ENCODE measurements at regions not wholly inside any gene's neighbourhood (a gene's known extent, or its start where the extent isn't known, plus 50 kb on each side); places are given as distances from the start of the nearest gene placed in this dataset.

DNA sequence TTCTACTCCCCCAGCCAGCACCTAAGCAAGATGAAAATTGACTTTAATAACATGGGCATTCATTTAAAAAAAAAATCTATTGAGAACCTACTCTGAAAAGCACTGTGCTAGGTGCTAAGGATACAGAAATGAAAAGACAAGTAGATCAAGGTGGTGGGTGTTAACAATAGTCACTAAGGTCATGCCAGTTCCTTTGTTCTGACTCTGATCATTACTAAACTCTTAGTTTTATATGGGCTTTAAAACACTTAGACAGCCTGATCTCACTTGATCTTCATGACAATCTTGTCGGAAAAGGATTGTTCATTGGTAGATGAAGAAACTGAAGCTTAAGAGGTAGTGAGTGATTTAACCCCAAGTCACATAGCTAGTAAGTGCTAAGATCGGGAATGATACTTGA is 285.7 kb upstream of the PRDM1 start:
- no peak for DNase-seq (ENCODE audit: extremely low read depth, low read depth)

DNA sequence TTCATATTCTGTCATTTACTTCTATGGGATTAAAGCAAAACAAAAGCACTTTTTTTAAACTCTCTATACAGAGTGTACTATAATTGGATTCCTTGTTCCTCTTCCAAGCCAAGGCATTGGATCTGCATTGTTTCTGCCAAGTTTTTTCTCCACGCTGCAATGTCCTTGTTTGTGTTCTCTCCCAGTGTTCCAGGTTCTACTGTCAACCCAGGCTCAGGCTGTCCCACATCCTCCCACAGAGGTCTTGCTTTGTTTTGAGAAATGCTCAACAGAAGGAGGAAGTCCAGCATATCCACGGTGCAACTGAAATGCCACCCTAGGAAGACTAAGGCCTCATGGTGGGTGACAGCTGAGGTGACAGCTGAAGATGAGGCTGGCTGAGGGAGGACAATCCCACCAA is 287.1 kb upstream of the PRDM1 start:
- no peak for DNase-seq (ENCODE audit: extremely low read depth, low read depth)

DNA sequence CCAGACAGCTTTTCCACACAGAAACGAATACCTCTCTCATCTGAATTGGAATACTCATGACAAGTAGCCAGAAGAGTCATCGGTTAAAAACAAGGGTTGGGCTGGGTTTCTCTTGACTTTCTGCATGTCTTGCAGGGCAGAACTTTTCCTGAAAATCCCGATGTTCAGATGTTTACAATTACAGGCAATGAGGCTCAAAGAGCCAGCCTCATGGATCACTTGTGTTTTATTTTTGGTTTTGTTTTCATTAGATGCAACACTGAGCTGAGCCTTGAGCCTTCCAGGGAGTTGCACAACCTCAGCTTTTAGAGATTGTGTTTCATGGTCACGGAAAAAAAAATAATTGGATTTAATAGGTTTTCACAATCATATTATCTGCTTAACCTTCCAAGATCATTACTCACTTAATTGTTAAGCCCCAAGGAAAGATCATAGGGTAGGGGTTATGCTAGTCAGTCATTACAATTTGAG is 288.1 kb upstream of the PRDM1 start:
- DNase-seq (ENCODE audit: extremely low read depth, low read depth), result no peak

DNA sequence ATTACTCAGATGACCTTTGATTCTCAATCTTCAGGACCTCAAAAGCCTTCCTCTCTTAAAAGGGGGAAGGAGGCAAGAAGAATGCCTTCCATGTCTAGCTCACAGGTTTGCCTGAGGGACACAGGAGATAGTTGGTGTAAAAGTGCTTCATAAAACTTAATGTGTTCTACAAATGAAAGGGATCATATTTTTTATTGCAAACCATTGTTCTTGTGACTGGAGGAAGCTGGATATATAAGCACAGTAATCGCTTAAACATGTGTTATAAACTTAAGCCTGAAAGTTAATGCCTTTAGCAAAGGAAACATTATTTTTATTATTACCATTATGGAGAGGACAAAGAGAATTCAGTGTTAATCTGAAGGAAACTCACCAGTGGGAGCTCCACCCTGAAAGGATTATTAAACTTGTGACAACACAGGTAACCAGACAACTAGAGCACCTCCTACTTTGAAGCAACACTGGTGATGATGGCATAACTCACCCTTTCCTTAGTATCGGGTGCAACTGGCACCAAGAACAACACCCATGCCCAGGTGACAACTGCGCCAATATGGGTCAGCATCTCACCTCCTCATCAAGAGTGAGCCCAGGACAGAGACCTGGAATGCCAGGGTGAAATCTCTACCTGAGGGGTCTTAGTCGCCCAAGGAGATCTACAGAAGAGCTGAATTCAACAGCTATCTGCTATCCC is 288.7 kb upstream of the PRDM1 start:
- DNase-seq (ENCODE audit: extremely low read depth, low read depth), result no peak

DNA sequence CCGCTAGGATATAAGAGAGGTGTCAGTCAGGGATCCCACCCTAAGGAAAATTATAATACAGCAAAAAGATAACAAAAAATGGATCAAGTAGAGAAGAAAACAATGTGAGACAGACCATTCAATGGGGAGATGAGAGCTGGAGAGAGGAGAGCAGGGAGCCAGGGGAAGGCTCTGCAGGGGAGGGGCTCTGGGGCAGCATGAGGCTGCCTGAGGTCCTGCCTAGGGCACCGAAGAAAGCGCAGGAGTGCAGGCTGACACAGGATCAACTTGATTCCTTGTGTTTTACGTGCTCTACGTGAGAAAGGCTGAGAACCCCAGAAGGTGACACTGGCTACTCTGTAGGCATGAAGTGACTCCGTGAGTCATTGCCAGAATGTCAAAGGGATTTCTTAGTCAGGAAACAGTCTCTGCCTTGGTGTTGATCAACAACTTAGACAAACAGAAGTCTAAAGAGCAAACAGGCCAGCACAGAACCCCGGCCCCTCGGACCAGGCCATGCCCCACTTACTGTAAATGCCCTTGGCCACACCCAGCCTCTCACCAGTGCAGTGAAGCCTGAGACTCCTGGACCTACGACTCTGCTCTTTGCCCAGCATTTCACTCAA is 290.1 kb upstream of the PRDM1 start:
- peak; percentile 45 for DNase-seq (ENCODE audit: extremely low read depth, low read depth)

DNA sequence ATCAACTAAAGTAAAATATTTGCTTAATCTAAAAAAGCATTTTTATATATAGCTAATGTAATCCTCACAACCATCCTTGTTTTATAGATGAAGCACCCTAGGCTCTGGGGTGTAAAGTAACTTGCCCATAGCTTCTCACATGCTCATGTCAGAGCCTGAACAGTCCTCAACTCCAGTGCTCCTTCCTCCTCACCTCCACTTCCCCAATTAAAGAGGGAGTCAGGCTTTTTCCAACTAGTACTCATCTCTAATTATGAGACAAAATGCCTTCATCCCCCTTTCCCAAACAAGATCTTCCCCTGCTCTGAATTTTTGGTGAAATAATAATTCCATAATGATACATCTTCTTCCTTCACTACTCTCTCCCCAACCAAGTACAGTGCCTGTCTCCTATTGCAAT is 290.8 kb upstream of the PRDM1 start:
- DNase-seq (ENCODE audit: extremely low read depth, low read depth), result no peak

DNA sequence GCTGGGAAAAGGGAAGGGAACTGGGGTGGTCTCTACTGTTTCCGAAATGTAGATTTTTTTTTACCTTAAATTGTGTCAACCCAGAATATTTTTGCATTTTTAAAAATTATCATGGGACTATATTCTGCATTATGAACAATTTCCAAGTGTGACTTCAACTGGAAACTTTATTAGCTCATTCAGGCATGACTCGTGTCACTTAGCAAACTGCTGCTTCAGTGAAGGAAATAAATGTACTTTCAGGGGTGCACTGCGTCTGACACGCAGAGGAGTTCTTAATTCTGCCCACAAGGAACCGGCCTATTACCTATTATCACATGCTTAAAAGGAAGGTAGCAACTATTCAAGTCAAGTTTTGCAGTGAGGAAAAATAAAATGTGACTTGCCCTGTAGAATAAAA is 291.3 kb upstream of the PRDM1 start:
- DNase-seq (ENCODE audit: extremely low read depth, low read depth), result no peak

DNA sequence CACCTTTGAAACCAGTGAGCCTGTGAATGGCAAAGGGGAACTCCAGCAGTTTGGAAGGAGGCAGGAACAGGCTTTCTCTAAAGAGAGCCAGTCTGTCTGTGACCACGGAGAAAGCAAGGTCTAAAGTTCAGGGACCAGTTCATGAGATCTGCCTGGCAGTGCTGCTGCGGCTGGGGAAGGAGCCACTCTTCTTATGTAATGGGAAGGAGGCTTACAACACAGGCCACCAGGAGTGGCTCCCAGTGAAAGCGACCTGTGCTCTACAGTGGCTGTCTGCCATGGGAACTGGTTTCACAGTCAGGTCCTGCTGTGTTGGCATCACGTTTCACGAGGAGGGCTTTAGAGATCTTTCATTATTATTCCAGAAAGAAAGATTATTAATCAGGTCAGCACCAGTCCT is 291.9 kb upstream of the PRDM1 start:
- no peak for DNase-seq (ENCODE audit: extremely low read depth, low read depth)

DNA sequence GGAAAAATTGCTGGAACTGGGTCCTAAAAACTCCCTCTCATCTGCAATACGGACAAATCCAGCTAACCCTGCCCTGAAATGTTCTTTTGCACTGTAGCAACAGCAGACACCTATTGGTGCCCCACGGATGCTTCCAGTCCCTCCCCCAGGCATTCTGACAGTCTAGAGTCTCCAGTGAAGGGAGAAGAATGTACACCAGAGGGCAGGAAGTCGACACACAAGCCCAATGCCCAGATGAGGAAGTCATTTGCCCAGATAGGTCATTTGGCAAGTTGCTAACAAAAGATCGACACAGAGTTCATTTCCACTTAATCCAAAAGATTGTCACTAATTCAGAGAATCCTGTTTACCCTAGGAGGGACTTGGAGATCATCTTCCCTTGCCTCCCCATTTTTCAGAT is 293.0 kb upstream of the PRDM1 start:
- DNase-seq (ENCODE audit: extremely low read depth, low read depth), result no peak

DNA sequence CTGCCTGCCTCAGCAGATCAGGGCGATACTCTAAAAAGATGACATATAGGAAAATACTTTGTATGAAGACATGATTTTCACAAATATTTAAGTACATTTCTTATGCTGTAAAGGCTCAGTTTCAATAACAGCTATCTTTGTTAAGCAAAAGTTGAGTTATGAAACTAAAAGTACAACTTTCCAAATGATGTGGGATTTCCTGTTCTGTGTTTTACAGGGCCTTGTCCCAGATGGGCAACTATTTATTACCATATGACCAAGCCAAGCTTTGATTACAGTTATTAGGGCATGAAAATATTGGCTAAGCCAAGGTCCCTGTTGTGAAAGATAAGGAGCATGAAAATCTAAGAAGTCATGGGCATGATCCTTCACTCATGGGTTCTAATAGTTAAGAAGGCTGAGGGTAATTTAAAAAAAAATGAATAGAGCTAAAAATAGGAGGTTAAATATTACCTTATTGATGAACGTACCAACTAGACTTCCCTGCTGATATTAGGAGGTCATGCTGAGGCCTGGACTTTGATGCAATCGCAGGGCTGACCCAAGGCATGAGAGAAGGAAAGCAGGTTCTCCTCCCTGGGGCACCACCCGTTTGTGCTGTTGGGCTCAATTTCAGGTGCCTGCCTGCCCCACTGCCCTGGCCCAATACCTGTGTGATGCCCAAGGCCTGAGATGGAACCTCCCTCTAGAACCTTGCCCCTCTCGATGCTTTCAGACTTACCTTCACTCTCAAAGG is 294.4 kb upstream of the PRDM1 start:
- no peak for DNase-seq (ENCODE audit: extremely low read depth, low read depth)

DNA sequence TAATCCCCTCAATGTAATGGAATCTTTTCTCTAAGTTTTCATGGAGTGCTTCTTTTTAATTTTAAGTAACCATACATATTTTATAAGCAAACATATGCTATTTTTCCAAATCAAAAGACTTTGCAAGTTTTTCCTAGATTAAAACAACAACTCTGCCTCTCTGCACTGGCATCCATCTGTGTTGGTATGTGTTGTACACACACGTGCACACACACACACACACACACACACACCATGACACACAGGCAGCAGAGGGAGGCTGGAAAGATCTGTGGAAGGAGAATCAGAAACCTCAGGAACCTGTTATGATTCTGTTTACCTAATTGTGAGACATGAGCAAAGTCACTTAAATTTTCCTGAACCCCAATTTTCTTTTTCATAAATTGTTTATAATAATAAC is 295.0 kb upstream of the PRDM1 start:
- DNase-seq (ENCODE audit: extremely low read depth, low read depth), result no peak

DNA sequence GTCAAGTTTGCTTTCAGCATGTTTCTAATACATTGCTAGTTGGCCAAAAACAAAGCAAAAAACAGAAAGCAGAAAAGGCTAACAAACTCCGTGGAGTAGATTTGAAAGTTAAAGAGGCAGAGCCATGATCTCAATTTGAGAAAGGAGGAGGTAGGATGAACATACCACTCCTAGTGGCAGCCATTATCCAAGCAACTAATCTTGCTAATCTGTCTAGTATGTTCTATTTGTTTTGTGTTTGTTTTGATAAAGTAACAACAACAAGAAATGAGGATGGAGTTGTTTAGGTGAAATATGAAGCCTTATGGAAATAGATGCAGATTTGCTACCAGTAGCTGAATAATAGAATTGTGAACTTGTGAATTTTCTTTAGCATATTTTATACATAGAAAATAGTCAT is 295.5 kb upstream of the PRDM1 start:
- no peak for DNase-seq (ENCODE audit: extremely low read depth, low read depth)

DNA sequence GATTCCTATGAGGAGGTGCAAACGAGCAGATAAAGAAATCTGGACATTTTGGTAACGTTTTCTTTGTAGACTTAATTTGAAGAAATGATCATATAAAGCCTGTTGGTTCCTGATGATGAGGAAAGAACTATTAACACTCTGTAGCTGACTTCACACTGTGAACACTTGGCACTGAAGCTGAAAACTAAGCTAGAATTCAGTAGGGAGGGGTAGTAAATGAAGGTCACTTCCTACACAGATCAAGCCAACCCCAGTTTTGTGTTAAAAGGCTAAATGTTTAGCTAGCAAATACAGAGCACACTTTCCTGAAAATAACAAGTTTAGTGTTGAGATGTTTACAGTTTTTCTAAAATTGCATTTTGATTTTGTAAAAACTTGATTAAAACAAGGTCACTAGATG is 296.2 kb upstream of the PRDM1 start:
- DNase-seq (ENCODE audit: extremely low read depth, low read depth), result no peak

DNA sequence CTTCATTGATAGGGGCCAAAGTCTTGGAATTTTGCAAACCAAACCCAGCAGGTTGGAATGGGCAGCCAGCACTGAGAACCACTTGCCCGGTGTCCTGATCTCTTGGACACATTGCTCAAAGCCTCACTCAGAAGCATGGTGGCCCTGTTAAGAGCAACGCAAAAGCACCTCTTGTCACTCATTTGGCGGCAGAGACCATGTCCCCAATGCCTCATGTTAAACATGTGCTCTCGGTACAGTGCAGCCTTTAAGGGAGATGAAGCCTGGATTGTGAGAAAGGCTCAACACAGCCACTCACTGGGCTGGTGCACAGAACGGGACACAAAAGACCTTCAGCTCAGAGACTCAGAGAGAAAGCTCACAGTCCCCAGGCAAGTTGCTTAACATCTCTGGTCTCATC is 298.4 kb upstream of the PRDM1 start:
- DNase-seq (ENCODE audit: extremely low read depth, low read depth), result no peak

DNA sequence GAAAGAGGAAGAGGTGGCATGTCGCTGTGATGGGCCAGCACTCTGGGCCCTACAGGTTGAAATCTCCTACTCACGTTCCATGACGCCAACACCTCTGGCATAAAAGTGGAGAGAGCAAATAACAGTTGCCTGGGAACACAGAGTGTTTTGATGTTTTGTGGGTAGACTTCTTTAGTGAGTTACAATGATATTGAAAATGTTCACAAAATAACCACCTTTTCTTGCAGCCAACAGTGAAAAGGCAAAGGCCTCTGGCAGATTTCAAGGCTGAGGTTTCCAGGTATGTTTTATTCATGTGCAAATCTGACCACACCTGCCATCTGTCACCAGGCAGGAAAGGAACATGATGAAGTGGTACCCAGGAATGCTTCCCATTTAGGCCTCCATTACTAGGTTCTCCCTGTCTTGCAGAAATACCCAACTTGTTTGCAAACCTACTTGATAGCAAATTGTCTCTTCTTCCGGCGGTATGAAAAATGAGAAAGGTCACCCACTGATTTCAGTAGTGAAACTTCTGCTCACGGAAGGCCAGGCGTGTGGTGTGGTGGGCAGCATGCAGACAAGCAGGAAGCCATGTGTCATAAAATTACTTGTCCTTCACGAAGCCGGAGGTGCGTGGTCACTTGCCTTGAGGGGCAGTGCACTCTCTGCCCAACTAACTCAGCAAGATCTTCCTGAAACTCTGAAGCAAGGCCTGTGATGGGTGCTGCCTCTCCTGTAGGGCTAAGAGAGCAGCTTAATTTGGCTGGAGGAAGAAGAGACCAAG is 299.1 kb upstream of the PRDM1 start:
- DNase-seq (ENCODE audit: extremely low read depth, low read depth), result no peak

DNA sequence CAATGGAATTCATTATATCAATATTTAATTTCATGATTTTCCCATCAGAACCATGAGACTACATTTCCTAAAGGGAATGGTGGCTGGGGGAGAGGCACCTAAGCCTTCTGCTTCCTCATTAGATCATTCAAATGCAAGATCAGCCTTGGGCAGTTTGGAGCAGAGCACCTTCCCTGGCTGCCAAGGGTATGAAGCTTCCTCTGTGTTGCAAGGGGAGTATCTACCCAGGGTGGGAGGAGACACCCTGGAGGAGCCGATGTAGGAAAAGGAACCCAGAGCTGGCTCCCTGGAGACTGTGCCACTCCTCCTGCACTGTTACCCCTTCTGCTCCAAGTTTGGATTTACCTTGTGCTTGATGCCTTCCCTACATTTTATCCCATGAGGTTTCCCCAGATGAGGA is 299.7 kb upstream of the PRDM1 start:
- DNase-seq (ENCODE audit: extremely low read depth, low read depth), result no peak

DNA sequence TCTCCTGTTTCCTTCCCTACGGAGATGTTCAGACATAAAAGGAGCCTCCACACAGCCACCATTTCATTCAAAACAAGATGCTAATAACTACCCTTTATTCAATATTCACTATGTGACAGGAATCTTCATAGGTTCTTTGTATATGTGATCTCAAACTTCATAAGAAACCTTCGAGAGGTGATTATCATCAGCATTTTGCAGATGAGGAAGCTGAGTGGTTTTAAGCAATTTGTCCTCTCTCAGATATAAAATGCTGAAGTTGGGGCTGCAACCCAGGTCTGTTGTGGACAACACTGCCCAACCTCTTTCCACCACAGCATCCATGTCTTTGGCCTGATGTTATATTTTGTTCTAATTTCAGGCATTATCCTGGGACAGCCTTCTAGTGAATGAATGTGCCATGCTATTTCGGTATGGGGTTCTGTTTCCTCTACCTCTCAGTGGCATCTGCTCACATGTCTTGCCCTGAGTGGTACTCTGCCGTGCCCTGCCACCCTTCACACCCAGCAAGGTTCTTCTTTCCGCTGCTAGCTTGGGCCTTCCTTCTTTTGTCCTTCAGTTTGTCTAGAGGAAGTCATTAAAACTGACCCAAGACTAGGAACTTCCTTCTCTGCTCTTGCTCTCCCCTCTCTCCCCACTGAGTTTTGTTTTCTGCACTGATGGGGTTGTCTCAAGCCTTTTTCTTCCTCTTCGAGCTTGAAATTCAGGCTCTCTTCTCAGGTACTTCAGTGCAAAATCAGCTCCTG is 300.9 kb upstream of the PRDM1 start:
- DNase-seq (ENCODE audit: extremely low read depth, low read depth), result no peak

DNA sequence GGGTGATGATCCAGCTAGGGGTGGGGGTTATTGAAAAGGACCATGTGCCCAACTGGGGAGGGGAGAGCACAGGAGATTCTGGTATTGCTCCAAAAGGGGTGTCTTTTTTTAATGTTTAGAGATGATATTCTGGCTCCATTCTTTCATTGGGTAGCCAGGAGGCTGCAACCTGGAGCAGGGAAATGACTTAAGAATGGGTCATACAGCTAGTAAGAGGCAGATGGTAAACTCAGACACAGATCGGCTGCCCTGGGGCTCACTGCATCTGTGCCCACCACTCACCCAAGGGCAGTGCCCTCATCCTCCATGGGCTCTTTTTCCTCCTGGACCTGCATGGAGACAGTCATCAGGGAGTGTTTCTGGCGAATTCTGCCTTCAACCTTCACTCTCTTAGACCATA is 302.0 kb upstream of the PRDM1 start:
- DNase-seq (ENCODE audit: extremely low read depth, low read depth), result no peak

DNA sequence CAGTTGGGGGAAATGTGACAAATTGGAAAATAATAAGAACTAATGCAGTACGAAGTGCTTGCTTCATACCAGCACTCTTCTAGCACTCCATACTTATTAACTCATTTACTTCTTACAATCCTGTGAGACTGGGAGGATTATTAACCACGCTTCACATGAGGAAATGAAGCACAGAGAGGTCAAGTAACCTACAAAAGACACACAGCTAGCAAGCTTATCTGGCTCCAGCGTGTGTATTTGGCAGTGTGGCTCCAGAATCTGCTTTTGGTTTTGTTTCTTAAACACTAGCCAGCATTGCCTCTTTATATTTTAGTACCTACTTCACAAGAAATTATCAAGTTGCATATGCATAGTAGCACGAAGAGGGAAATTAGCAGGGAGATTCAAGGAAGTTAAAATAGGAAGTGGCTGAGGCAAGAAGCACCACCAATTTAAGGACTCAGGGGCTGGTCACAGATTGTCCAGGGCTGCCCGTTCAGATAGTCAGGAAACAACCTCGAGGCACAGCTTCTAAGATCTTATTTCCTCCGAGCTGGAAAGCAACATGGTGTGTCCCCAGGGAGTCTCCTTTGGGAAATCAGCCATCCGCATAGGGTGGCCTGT is 302.7 kb upstream of the PRDM1 start:
- DNase-seq (ENCODE audit: extremely low read depth, low read depth), result no peak

DNA sequence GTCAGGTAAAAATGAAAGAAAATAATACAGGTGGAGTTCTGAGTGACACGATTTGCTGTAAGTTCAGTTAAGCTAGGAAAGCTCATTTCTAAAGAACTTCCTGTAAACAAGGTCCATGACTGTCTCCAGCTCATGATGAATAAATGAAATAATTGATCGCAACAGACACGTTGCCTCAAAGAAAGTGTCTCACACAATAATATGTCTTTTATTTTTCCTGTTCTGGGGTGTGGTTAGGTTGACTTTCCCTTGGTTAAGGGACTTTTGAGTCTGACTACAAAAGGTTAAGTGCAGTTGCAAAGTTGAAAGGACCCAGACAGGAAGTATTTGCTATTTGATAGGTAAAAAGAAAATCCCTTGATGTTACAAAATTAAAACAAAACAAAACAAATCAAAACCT is 304.2 kb upstream of the PRDM1 start:
- no peak for DNase-seq (ENCODE audit: extremely low read depth, low read depth)
